ENCODE measurements at regions not wholly inside any gene's neighbourhood (a gene's known extent, or its start where the extent isn't known, plus 50 kb on each side); places are given as distances from the start of the nearest gene placed in this dataset.

DNA sequence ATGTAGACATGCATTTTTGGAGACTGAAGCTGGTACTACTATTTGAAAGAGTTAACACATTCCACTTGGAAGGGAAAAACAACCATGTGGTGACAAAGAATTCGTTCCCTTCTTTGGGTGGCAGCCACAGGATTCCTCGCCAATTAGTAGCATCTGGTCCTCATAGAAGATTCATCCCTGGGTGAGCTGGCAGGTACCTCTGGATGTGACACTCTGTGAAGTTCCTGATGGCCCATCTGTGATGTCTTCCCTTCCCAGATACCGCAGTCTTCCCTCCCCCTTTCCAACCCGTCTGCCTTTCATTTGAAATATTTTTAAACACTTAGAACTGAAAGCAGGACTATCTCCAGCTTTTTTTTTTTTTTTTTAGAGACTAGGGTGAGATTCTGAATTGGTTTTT is 569.5 kb downstream of the TYW1 start:
- TF ChIP-seq CTCF (IDR thresholded peaks at IDR 0.05; ENCODE audit: low read depth, low read length, poor library complexity, severe bottlenecking) (no peak), EZH2phosphoT487 (IDR thresholded peaks at IDR 0.05; ENCODE audit: borderline replicate concordance, low read length) (no peak)

Measured in DOHH2 (cell line).